Testis (tissue), 2 donors: ENCODE measurements at regions not wholly inside any gene's neighbourhood (a gene's known extent, or its start where the extent isn't known, plus 50 kb on each side); places are given as distances from the start of the nearest gene placed in this dataset.

Experiments used
- POLR2A ChIP-seq: fragments of 450-650 bp; IDR thresholded peaks from one replicate; pipeline ENCODE4 v1.6.1; 2017; ENCODE audit warnings: antibody characterized with exemption, mild to moderate bottlenecking, moderate library complexity
- TF ChIP-seq, protein P1 (sequence below), 3 experiments: fragments of 450-650 bp in 2 of 3; fragments of 200-600 bp in 1 of 3; sonication (generic) in 1 of 3; IDR thresholded peaks; one replicate each; pipeline ENCODE4 v1.5.1; 2016 to 2019; ENCODE audit warnings: antibody characterized with exemption in 3 of 3, mild to moderate bottlenecking in 2 of 3, moderate library complexity in 1 of 3

DNA sequence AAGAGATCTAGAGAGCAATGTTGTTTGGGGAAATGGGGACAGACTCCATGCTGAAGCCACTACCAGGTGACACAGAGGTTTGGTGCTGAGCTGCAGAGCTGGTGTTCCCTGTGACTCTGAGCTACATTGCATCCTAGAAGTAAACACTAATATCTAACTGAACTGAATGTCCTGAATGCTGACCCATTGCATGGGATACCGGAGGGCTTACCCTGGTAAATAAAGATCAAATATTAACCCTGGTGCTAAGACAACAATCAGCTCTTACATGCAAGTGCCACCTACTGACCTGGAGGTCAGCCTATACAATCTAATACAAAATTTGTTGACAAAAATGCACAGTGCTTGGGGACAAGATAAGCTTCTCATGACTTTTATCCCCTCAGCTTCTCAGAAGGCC is 851.3 kb upstream of the KCND2 start:
- TF ChIP-seq, protein P1, sequence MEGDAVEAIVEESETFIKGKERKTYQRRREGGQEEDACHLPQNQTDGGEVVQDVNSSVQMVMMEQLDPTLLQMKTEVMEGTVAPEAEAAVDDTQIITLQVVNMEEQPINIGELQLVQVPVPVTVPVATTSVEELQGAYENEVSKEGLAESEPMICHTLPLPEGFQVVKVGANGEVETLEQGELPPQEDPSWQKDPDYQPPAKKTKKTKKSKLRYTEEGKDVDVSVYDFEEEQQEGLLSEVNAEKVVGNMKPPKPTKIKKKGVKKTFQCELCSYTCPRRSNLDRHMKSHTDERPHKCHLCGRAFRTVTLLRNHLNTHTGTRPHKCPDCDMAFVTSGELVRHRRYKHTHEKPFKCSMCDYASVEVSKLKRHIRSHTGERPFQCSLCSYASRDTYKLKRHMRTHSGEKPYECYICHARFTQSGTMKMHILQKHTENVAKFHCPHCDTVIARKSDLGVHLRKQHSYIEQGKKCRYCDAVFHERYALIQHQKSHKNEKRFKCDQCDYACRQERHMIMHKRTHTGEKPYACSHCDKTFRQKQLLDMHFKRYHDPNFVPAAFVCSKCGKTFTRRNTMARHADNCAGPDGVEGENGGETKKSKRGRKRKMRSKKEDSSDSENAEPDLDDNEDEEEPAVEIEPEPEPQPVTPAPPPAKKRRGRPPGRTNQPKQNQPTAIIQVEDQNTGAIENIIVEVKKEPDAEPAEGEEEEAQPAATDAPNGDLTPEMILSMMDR (IDR thresholded peaks at IDR 0.05): no peak
- no peak for TF ChIP-seq POLR2A
